ENCODE measurements at regions not wholly inside any gene's neighbourhood (a gene's known extent, or its start where the extent isn't known, plus 50 kb on each side); places are given as distances from the start of the nearest gene placed in this dataset.

DNA sequence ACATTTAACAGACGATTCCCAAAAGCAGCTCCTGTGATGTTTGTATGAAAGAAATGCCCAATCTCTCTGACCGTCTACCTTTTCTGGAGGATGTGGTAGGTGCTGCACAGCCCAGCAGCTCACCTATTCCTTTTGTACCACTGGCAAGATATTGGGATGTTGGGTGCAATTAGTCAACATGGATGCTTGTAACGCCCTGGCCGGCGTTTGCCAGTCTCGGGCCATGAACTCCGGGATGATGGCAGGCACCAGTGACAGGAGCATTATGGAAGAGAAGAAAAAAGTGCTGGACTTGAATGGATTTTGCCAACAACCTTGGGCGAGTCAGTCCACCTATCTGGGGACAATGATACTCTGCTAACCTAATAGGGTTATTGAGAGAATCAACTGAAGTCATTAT, 69.0 kb upstream of the ZNF438 start:
- H3K36me3 ChIP-seq (ENCODE audit: control insufficient read depth, insufficient read depth, low read length), result no peaks in the 10 kb centered on the region
- no peaks in the 10 kb centered on the region for H3K4me1 ChIP-seq (ENCODE audit: control insufficient read depth, insufficient read depth, low read length, poor library complexity, severe bottlenecking)
- WGBS, 2 experiments (ENCODE audit: insufficient coverage in 2 of 2), result 89 to 93% methylated on average over 7 to 8 of the region's 8 CpGs
- no peak overlapping the region for H3K27ac ChIP-seq (ENCODE audit: low read depth, low read length, severe bottlenecking)
- H3K4me3 ChIP-seq (ENCODE audit: extremely low read depth, insufficient read depth, low read length, poor library complexity, severe bottlenecking), result no peak overlapping the region
- no peaks in the 10 kb centered on the region for H3K9me3 ChIP-seq (ENCODE audit: control insufficient read depth, low read length)

DNA sequence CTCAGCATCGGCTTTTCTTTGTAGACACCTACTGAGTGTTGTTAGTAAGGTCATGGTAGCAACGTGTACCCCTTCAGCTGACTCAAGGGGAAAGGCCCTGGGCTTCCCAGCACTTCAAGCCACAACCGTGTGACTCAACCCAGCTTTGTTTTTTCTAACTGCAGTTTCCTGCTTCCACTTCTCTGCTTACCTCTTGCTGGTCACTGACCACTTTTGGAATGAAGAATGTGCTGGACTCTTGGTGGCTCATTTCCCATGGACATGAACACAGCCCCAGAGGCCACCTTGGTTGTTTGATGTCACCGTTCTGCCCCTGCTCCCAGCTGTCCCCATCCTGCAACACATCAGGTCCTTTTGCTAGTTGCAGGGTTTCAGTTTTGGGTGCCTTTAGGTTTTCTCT, 69.5 kb upstream of the ZNF438 start:
- H3K9me3 ChIP-seq (ENCODE audit: control insufficient read depth, low read length), result no peaks in the 10 kb centered on the region
- H3K4me1 ChIP-seq (ENCODE audit: control insufficient read depth, insufficient read depth, low read length, poor library complexity, severe bottlenecking), result no peaks in the 10 kb centered on the region
- no peaks in the 10 kb centered on the region for H3K36me3 ChIP-seq (ENCODE audit: control insufficient read depth, insufficient read depth, low read length)
- no peak overlapping the region for H3K4me3 ChIP-seq (ENCODE audit: extremely low read depth, insufficient read depth, low read length, poor library complexity, severe bottlenecking)
- H3K27ac ChIP-seq (ENCODE audit: low read depth, low read length, severe bottlenecking), result no peak overlapping the region
- 73 to 88% methylated on average over 2 to 3 of the region's 4 CpGs for WGBS, 2 experiments (ENCODE audit: insufficient coverage in 2 of 2)

DNA sequence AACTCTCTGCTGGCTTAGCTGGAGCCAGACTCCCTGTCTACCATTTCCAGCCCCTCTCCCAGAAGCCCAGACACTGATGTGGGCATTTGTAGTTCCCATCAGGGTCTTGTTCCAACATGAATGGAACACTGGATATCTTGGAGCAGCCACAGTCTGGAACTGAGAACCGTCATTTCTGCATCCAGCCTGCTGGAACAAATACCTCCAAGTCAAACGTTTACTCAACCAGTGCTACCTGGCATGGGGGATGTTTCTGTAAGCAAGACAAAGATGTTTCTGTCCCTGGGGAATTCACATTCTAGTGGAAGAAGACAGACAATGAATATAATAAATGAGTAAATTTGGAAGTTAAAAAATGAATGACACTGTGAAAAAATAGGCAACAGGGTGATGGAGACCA, 70.8 kb upstream of the ZNF438 start:
- Histone ChIP-seq H3K4me1 (ENCODE audit: control insufficient read depth, insufficient read depth, low read length, poor library complexity, severe bottlenecking) (no peaks in the 10 kb centered on the region), H3K9me3 (ENCODE audit: control insufficient read depth, low read length) (no peaks in the 10 kb centered on the region), H3K4me3 (ENCODE audit: extremely low read depth, insufficient read depth, low read length, poor library complexity, severe bottlenecking) (no peak overlapping the region), H3K36me3 (ENCODE audit: control insufficient read depth, insufficient read depth, low read length) (no peaks in the 10 kb centered on the region), H3K27ac (ENCODE audit: low read depth, low read length, severe bottlenecking) (no peak overlapping the region)
- WGBS, 2 experiments (ENCODE audit: insufficient coverage in 2 of 2), result 100% methylated on average over 1 of the region's 2 CpGs; no CpG with 5 or more reads in 1 of the 2 experiments

DNA sequence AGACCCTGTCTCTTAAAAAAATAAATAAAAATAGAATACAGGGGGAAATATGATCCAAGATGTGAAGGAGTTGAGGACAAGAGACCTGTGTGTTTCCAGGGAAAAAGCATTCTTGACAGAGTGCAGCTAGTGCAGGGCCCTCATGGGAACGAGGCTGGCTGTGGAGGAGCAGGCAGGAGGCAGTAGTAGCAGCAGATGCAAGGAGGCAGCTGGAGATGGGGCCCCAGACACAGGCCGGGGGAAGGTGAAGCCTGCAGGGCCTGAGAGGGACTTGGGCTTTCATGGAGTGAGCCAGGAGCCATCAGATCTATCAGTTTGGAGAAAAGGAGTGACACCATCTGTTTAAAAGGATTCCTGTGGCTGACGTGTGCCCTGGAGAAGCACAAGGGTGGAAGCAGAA, 71.4 kb upstream of the ZNF438 start:
- H3K4me3 ChIP-seq (ENCODE audit: extremely low read depth, insufficient read depth, low read length, poor library complexity, severe bottlenecking), result no peak overlapping the region
- WGBS, 2 experiments (ENCODE audit: insufficient coverage in 2 of 2), result 62 to 80% methylated on average over 2 to 3 of the region's 3 CpGs
- no peaks in the 10 kb centered on the region for H3K4me1 ChIP-seq (ENCODE audit: control insufficient read depth, insufficient read depth, low read length, poor library complexity, severe bottlenecking)
- no peaks in the 10 kb centered on the region for H3K36me3 ChIP-seq (ENCODE audit: control insufficient read depth, insufficient read depth, low read length)
- H3K27ac ChIP-seq (ENCODE audit: low read depth, low read length, severe bottlenecking), result no peak overlapping the region
- H3K9me3 ChIP-seq (ENCODE audit: control insufficient read depth, low read length), result no peaks in the 10 kb centered on the region

DNA sequence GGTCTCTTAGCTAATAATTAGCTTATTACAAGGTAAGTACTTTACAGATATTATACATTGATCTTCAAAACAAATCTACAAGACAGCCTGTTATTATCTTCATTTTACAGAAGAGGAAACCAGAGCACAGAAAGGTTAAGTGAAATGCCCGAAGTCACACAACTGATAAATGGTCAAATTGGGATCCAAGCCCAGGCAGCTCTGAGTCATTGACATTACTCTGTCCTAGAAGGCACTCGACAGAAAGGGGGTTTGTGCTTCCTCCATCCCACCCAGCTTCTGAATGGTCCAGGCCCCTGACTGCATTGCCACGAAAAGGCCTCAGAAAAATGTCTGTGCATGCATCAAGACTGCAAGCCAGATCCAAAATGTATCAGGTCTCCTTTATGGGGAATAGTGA, 81.3 kb upstream of the ZNF438 start:
- H3K36me3 ChIP-seq (ENCODE audit: control insufficient read depth, insufficient read depth, low read length), result no peaks in the 10 kb centered on the region
- H3K27ac ChIP-seq (ENCODE audit: low read depth, low read length, severe bottlenecking), result no peak overlapping the region
- H3K4me1 ChIP-seq (ENCODE audit: control insufficient read depth, insufficient read depth, low read length, poor library complexity, severe bottlenecking), result no peaks in the 10 kb centered on the region
- H3K9me3 ChIP-seq (ENCODE audit: control insufficient read depth, low read length), result no peaks in the 10 kb centered on the region
- 89 to 91% methylated on average over 2 to 3 of the region's 3 CpGs for WGBS, 2 experiments (ENCODE audit: insufficient coverage in 2 of 2)
- H3K4me3 ChIP-seq (ENCODE audit: extremely low read depth, insufficient read depth, low read length, poor library complexity, severe bottlenecking), result no peak overlapping the region

DNA sequence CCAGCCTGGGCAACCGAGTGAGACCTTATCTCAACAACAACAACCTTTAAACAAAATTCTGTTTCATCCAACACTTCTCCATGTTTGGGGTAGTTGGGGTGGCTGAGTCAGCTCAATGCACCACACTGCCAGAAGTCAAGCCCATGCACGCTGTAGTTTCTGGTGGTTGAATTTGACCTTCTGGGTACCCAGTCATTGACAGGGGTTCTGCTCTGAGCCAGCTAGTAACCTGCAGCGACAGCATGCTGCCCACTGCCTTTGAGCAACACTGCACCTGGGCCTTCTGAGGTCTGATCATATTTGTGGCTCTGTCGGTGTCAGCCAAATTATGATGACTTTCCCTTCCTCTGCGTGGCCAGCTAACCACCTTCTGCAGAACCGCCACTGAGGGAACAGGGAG, 84.6 kb upstream of the ZNF438 start:
- Histone ChIP-seq H3K36me3 (ENCODE audit: control insufficient read depth, insufficient read depth, low read length) (no peaks in the 10 kb centered on the region), H3K27ac (ENCODE audit: low read depth, low read length, severe bottlenecking) (no peak overlapping the region), H3K9me3 (ENCODE audit: control insufficient read depth, low read length) (no peaks in the 10 kb centered on the region), H3K4me1 (ENCODE audit: control insufficient read depth, insufficient read depth, low read length, poor library complexity, severe bottlenecking) (no peaks in the 10 kb centered on the region), H3K4me3 (ENCODE audit: extremely low read depth, insufficient read depth, low read length, poor library complexity, severe bottlenecking) (no peak overlapping the region)
- WGBS, 2 experiments (ENCODE audit: insufficient coverage in 2 of 2), result 89 to 97% methylated on average over 5 of the region's 6 CpGs

DNA sequence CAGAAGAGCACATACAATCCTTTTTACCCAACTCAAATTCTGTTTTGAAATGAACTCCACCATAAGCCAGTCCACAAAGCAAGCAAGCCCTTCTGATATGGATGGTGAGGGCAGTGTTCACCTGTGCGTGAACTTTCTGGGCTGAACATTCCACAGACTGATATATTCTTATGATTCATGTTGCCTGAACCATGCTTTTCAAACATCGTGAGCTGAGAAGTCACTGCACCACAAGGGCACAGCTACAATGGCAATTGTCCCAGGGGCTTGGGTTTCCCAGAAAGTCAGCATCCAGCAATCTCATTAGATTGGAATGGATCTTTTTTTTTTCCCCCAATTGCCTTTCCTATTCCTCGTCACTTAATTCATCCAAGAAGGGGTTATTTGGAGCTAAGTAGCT, 86.9 kb upstream of the ZNF438 start:
- Histone ChIP-seq H3K27ac (ENCODE audit: low read depth, low read length, severe bottlenecking) (no peak overlapping the region), H3K4me1 (ENCODE audit: control insufficient read depth, insufficient read depth, low read length, poor library complexity, severe bottlenecking) (no peaks in the 10 kb centered on the region), H3K4me3 (ENCODE audit: extremely low read depth, insufficient read depth, low read length, poor library complexity, severe bottlenecking) (no peak overlapping the region), H3K36me3 (ENCODE audit: control insufficient read depth, insufficient read depth, low read length) (no peaks in the 10 kb centered on the region), H3K9me3 (ENCODE audit: control insufficient read depth, low read length) (no peaks in the 10 kb centered on the region)
- WGBS, 2 experiments (ENCODE audit: insufficient coverage in 2 of 2), result 87 to 100% methylated on average over 2 of the region's 3 CpGs

DNA sequence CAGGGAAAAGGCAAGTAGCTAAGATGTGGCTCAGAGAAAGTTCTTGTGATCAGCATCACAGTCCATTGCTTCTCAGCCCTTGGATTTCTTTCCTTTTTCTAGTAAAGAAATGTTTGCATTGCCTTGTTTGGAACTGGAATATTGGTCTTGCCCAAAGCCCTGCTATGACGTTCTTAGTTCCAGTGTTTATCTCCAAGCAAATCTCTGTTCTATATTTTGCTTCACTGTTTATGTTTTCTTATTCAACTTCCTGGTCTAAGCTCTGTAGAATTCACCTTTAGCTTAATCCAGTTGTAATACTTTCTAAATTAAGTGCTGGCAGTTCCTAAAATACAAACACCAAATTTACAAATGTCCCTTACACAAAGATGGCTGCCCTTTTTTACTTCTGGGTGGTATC, 88.7 kb upstream of the ZNF438 start:
- WGBS, 2 experiments (ENCODE audit: insufficient coverage in 2 of 2), result 80% methylated on average over 1 of the region's 1 CpG; no CpG with 5 or more reads in 1 of the 2 experiments
- H3K4me1 ChIP-seq (ENCODE audit: control insufficient read depth, insufficient read depth, low read length, poor library complexity, severe bottlenecking), result no peaks in the 10 kb centered on the region
- no peaks in the 10 kb centered on the region for H3K36me3 ChIP-seq (ENCODE audit: control insufficient read depth, insufficient read depth, low read length)
- H3K9me3 ChIP-seq (ENCODE audit: control insufficient read depth, low read length), result no peaks in the 10 kb centered on the region
- no peak overlapping the region for H3K27ac ChIP-seq (ENCODE audit: low read depth, low read length, severe bottlenecking)
- H3K4me3 ChIP-seq (ENCODE audit: extremely low read depth, insufficient read depth, low read length, poor library complexity, severe bottlenecking), result no peak overlapping the region

DNA sequence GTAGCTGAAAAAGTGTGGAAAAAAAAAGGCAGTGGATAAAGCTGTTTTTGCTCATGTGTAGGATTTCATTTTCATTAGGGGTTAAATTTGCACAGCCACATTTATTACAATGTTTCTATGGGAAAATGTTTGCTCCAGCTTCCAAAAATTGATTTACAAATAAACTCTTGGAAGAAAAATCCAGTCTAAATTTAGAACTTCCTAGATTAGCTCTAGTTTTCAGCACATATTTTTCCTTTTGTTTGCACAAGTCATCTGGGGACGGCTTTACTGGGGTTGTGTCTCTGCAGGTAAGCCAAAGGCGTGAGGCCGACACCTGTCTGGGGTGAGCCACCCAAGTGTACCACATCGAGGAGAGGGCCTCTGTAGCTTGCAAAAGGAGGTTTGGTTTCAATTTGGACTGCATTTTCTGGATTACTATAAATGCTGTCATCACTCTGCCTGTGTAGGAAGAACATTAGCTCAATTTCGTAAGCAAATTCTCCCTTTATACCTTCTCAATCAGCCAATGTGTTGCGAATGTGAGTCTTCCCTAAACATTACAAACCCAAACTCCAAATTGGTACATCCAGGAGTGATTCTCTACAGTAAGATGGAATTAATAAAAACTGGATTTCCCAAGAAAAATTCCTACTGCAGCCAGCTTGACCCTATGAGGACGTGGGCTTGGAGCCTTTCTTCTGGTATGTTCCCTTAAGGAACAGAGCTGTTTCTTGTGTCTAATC, 89.5 kb upstream of the ZNF438 start:
- Histone ChIP-seq H3K9me3 (ENCODE audit: control insufficient read depth, low read length) (no peaks in the 10 kb centered on the region), H3K4me1 (ENCODE audit: control insufficient read depth, insufficient read depth, low read length, poor library complexity, severe bottlenecking) (no peaks in the 10 kb centered on the region), H3K27ac (ENCODE audit: low read depth, low read length, severe bottlenecking) (no peak overlapping the region), H3K4me3 (ENCODE audit: extremely low read depth, insufficient read depth, low read length, poor library complexity, severe bottlenecking) (no peak overlapping the region), H3K36me3 (ENCODE audit: control insufficient read depth, insufficient read depth, low read length) (no peaks in the 10 kb centered on the region)
- 91 to 94% methylated on average over 4 to 7 of the region's 7 CpGs for WGBS, 2 experiments (ENCODE audit: insufficient coverage in 2 of 2)

DNA sequence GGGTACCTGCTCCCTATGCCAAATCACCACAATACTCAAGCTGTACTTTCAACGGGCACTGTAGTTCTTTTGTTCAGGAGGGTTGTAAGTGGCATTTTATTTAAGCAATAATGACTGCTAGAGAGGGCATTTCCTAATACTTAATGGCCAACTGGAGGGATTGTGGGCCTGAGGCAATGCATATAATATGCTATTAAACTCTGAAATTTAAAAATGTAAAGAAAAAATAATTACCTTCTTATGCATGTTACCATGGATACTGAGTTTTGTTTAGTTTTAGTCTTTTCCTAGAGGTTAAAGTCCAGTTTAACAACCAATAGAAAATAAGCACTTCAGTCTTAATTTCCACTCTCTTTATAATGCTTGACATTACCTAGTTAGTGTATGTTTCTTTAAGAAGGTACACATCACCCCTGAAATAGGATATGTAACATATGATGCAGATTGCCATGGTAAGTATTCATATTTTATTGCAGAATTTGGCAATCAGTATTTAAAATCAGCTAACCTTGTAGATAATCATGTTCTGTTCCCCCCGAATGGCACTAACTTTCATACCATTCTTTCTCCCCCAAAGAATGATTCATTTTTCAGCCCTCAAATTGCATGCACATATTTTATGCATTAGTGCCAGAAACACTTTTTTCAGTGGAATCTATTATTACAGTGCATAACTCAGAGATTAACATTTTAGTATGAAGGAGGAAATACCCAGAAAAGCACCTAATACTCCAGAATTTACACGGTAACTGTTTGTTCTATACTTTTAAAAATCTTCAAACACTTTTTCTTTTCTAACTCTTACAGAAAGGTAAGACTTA, 90.3 kb upstream of the ZNF438 start:
- Histone ChIP-seq H3K36me3 (ENCODE audit: control insufficient read depth, insufficient read depth, low read length) (no peaks in the 10 kb centered on the region), H3K9me3 (ENCODE audit: control insufficient read depth, low read length) (no peaks in the 10 kb centered on the region), H3K27ac (ENCODE audit: low read depth, low read length, severe bottlenecking) (no peak overlapping the region), H3K4me1 (ENCODE audit: control insufficient read depth, insufficient read depth, low read length, poor library complexity, severe bottlenecking) (no peaks in the 10 kb centered on the region), H3K4me3 (ENCODE audit: extremely low read depth, insufficient read depth, low read length, poor library complexity, severe bottlenecking) (no peak overlapping the region)
- WGBS, 2 experiments (ENCODE audit: insufficient coverage in 2 of 2), result 100% methylated on average over 1 of the region's 3 CpGs

DNA sequence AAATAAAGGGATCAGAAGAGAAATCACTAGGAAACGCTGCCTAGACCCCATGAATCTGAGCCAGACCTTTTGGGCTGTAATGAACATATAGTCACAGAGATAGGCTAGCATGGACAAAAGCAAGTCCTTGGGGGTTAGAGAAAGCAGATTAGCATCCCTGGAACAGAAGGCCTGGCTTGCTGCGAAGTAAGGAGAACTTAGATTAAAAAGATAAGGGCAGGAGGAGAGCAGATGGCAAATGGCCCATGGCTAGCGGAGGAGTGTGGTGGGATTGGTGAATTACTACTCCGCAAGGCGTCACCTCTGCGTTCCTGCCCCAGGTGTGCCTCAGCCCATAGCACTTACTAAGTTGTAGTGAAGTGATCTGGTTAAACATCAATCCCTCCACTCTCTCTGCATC, 92.3 kb upstream of the ZNF438 start:
- no peak overlapping the region for H3K4me3 ChIP-seq (ENCODE audit: extremely low read depth, insufficient read depth, low read length, poor library complexity, severe bottlenecking)
- 93 to 100% methylated on average over 1 to 2 of the region's 6 CpGs for WGBS, 2 experiments (ENCODE audit: insufficient coverage in 2 of 2)
- H3K4me1 ChIP-seq (ENCODE audit: control insufficient read depth, insufficient read depth, low read length, poor library complexity, severe bottlenecking), result no peaks in the 10 kb centered on the region
- H3K36me3 ChIP-seq (ENCODE audit: control insufficient read depth, insufficient read depth, low read length), result no peaks in the 10 kb centered on the region
- no peak overlapping the region for H3K27ac ChIP-seq (ENCODE audit: low read depth, low read length, severe bottlenecking)
- H3K9me3 ChIP-seq (ENCODE audit: control insufficient read depth, low read length), result no peaks in the 10 kb centered on the region

Data from mesodermal cell (in vitro differentiated cells).